Right renal cortex interstitium (tissue), 3 donors: ENCODE measurements at regions not wholly inside any gene's neighbourhood (a gene's known extent, or its start where the extent isn't known, plus 50 kb on each side); places are given as distances from the start of the nearest gene placed in this dataset.
"Not testable (repeated sequence)": the region's sequence is repeated elsewhere in the genome, so short reads cannot be mapped to it uniquely, and the experiment has no call there.

ENCODE experiments used
- DNase-seq, 3 donors: peaks; one replicate each; pipeline ENCODE4 v3.0.0-alpha.2; 2013; ENCODE audit warnings: low read depth in 3 of 3, low spot score in 2 of 3

DNA sequence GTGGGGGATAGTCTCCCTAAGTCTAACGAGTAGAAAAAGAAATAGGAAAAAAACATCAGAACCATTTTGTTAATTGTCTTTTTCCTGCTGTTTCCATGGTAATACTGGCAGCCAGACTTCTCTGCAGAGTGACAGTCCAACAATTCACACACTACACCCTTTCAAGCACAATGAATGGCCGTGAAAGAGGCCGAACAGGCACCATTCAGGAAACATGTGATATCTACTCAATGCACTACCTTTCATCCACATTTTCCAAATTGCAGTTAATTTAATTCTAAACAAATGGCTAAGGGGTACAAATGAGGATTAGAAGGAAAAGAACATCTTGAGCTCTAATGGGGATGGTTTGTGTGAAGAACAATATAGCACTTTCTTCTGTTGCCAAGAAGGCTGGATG lies 358.5 kb upstream of the ANKRD30A start:
- DNase-seq: no peak

- DNase-seq: no peak
Measured at GRCh38 chr10:36766415-36766810, 359.0 kb upstream of the ANKRD30A start.

- no peak for DNase-seq
Measured at GRCh38 chr10:36765782-36766414, 359.5 kb upstream of the ANKRD30A start.

- DNase-seq: no peak
Measured at GRCh38 chr10:36764823-36765222, 360.6 kb upstream of the ANKRD30A start.

GRCh38 chr10:36761121-36761520 lies 364.3 kb upstream of the ANKRD30A start:
- no peak for DNase-seq

DNA sequence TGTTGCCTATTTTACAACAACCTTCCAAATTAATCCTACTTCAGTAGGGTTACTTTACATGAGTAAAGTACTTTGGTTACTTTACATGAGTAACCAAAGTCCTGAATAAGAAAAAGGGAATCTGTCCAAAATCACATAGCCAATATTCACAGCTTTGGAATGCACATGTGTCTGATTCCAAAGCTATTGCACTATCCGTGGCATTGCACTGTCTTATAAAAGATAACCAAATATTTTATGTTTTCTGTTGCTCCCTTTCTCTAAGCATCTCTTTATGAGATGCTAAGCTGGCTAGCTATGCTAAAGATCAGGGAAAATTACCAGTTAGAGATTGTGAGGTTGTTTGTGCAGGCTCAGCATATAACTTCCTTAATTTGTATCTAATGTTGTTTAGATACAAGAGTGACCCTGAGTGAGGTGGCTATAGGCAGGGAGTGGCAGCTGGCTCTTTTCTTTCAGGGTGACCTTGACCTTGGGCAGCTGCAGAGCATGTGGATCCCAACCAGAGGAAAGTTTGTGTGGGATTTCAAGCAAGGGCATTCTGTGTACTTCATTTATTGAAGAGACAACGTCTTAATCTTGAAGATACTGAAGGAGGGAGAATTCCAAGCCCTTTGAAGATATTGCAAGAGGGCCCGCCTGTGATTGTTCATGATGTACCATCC lies 366.1 kb upstream of the ANKRD30A start:
- DNase-seq: no peak

GRCh38 chr10:36748128-36748871 lies 377.1 kb upstream of the ANKRD30A start:
- no peak for DNase-seq

- no peak for DNase-seq
Measured at GRCh38 chr10:36739884-36740445, 385.4 kb upstream of the ANKRD30A start.

DNA sequence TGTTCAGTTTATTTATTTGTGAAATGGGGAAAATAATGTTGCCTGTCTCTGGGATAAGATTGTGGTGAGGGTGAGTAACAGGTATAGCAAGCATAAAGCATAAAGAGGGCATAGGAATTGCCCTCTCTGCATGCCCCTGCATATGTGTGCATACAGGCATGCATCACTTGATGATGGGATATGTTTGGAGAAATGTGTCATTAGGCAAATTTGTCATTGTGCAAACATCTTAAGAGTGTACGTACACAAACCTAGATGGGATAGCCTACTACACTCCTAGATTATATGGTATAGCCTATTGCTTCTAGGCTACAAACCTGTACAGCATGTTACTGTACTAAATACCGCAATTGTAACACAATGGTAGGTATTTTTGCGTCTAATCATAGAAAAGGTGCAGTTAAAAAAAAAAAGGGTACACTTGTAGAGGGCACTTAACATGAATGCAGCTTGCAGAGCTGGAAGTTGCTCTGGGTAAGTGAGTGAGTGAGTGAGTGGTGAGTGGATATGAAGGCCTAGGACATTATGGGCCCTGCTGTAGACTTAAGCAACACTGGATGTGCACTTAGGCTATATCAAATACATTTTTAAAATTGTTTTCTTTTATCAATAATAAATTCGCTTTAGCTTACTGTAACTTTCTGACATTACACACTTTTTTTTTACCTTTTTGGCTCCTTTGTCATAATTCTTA lies 386.5 kb upstream of the ANKRD30A start:
- no peak for DNase-seq

DNA sequence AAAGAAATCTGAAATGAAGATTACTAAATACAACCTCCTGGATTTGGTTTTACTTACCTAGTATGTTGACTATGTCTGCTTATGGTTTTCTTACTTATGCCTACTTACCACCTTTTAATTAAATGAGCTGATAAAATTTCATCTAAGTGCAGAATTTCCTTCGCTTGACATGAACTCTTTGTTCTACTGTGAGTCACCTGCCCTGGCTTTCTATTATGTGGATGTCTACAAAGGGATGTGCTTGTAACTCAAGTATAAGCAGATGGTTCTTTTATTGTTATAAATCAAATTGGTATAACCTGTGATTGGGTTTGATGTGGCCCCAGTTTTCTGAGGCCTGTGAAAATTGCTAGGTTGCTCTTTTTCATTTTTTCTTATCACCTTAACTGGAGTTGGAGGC lies 389.1 kb upstream of the ANKRD30A start:
- no peak for DNase-seq

GRCh38 chr10:36734590-36734989 lies 390.8 kb upstream of the ANKRD30A start:
- not testable (repeated sequence) for DNase-seq

GRCh38 chr10:36730316-36730715 lies 395.1 kb upstream of the ANKRD30A start:
- no peak for DNase-seq

DNA sequence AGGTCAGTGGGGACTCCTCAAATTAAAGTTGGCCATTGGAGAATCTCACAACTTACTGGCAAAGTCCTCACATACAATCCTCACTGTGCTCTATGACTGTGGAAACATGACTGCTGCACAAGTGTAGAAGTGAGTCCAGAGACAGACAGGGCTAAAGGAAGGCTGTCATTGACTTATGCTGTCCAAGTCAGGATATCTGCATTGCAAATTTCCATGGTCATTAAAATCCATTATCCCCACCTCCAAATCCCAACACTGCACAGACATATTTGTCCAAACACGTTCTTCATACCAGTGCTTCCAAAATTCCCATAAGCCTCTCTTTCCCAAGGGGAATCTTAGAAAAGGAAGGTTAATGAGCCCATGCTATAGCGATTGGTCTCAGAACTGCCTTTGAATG lies 396.8 kb upstream of the ANKRD30A start:
- DNase-seq: no peak

DNA sequence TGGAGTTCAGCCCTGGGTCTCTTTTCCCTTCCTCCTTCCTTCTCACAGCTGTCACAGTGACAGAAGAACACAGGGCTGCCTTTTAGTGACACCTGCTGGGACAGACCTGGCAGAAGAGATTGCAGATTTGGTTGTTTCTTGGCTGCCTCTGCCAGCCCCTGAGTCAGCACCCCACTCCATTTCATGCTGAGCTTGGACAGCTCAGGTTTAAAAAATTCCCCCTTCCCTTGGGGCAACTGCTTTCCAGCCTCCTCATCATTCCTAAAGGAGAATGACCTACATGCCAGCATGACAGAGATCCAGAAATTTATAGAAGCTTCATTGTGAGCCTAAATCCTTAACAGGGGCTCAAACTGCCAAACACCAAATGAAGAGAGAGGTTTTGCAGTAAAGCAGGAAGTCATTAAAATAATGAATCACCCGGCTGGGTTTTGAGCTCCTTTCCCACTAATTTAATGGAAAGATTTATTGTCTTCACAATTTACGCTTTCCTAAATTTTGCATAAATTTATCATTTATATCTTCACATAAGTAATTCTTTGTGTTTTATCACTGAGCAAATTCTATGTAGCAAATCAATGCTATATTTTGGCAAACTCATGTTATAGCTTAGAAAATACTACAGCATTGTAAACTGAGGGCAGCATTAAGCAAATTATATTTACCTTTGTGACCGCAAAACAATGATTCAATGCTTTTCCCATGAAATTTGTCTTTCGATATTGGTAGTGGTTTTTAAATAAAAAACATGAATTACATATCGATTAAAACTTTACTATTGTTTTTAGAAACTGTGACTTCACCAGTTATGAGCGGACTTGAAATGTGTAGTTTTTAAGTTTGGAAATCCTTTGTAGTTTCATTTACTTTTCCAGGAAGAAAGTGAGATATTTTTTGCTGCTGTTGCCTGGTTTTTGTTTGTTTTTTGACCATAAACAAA lies 399.5 kb upstream of the ANKRD30A start:
- peak in 1 of 3 donors; percentile 36 for DNase-seq

- DNase-seq: no peak
Measured at GRCh38 chr10:36722777-36723176, 402.6 kb upstream of the ANKRD30A start.

DNA sequence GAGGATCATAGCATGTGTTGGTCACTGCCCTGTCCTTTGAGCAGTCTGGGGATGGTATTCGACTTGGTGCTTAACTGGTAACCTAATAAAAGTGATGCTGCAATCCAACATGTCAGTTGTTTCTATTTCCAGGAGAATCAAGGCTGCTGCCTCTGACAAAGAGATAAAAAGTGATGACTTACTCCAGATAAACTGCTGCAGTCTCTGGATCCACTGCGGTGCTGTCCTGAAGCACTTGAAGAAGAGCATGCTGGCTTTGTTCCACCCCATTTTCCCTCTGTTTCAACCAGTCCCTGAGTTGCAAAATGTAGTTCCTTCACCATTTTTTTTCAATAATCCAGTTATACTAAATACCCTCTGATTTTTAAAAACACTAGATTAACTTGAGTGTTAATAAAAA lies 403.5 kb upstream of the ANKRD30A start:
- DNase-seq: no peak

GRCh38 chr10:36720895-36721294 lies 404.5 kb upstream of the ANKRD30A start:
- no peak for DNase-seq

- no peak for DNase-seq
Measured at GRCh38 chr10:36717118-36717517, 408.3 kb upstream of the ANKRD30A start.

- no peak for DNase-seq
Measured at GRCh38 chr10:36716291-36716690, 409.1 kb upstream of the ANKRD30A start.

- DNase-seq: no peak
Measured at GRCh38 chr10:36712695-36713094, 412.7 kb upstream of the ANKRD30A start.
